A549 (cell line): ENCODE measurements at regions not wholly inside any gene's neighbourhood (a gene's known extent, or its start where the extent isn't known, plus 50 kb on each side); places are given as distances from the start of the nearest gene placed in this dataset.

Source experiments
- BCL3 ChIP-seq: fragments of >200 bp; sonication (Bioruptor Twin); formaldehyde crosslinking; IDR thresholded peaks from 3 replicates; pipeline ENCODE4 v1.6.1; 2016
- CBX2 ChIP-seq: fragments of 200-600 bp; sonication (generic); IDR thresholded peaks from 2 replicates; pipeline ENCODE4 v1.6.1; 2016; ENCODE audit warnings: low read depth, mild to moderate bottlenecking, borderline replicate concordance
- CTCF ChIP-seq: fragments of >200 bp; sonication (Bioruptor Twin); formaldehyde crosslinking; IDR thresholded peaks from 3 replicates; pipeline ENCODE4 v1.5.1; 2016
- FOSL2 ChIP-seq, 2 experiments: fragments of 450-650 bp in 1 of 2; fragments of >200 bp in 1 of 2; sonication (Bioruptor Twin) in 1 of 2; formaldehyde crosslinking; IDR thresholded peaks; 2 replicates each; pipeline versions ENCODE4 v1.5.0 to v1.6.1; 2016 to 2020; ENCODE audit warnings: mild to moderate bottlenecking in 1 of 2, moderate library complexity in 1 of 2
- NR3C1 ChIP-seq: fragments of >200 bp; sonication (Bioruptor Twin); formaldehyde crosslinking; IDR thresholded peaks from 3 replicates; pipeline ENCODE4 v1.6.1; 2017
- PBX3 ChIP-seq: IDR thresholded peaks from 2 replicates; pipeline ENCODE4 v1.6.1; 2012
- POLR2A ChIP-seq: IDR thresholded peaks from 2 replicates; pipeline ENCODE4 v1.6.1; 2012; ENCODE audit warnings: mild to moderate bottlenecking, low read length
- SMC3 ChIP-seq: fragments of >200 bp; sonication (Bioruptor Twin); formaldehyde crosslinking; IDR thresholded peaks from 3 replicates; pipeline ENCODE4 v1.6.1; 2018; ENCODE audit warnings: inconsistent platforms

GRCh38 chr3:16798738-16799137 is 86.0 kb upstream of the PLCL2 start:
- TF ChIP-seq CTCF (no peak), POLR2A (no peak), CBX2 (no peak), NR3C1 (no peak), FOSL2 (IDR thresholded peaks at IDR 0.05) (no peak), FOSL2 (CRISPR knock-in tag; IDR thresholded peaks at IDR 0.05) (no peak), PBX3 (no peak), SMC3 (no peak), BCL3 (no peak)
